Endothelial cell of umbilical vein (primary cell): ENCODE measurements at regions not wholly inside any gene's neighbourhood (a gene's known extent, or its start where the extent isn't known, plus 50 kb on each side); places are given as distances from the start of the nearest gene placed in this dataset.

ENCODE experiments used
- BruUV-seq: library from RNA; stranded (reverse); fragments of 400-500 nt; replicated peaks from 2 replicates; lab custom pipeline; 2021; lab: Mats Ljungman, UMichigan
- CTCF ChIA-PET: fragments of 300-600, 350-600 bp; sonication (Branson Sonifier 250); formaldehyde crosslinking; loops from one replicate; lab custom pipeline; 2021; ENCODE audit warnings: antibody characterized with exemption, inconsistent platforms; lab: Charles Lee
- POLR2A ChIA-PET: fragments of 300-600, 350-600 bp; sonication (Branson Sonifier 250); formaldehyde crosslinking; loops from one replicate; lab custom pipeline; 2021; ENCODE audit warnings: antibody characterized with exemption, inconsistent platforms; lab: Charles Lee
- DNase-seq: peaks from one replicate; pipeline ENCODE4 v3.0.0-alpha.2; 2011; ENCODE audit warnings: low read depth, low spot score
- FAIRE-seq: peaks from 2 replicates; lab custom pipeline; 2011; peaks lifted over from hg19 to GRCh38; lab: Jason Lieb, UNC
- H2AFZ ChIP-seq: 2 replicates; pipeline ENCODE4 v1.6.0; 2012; ENCODE audit warnings: low read depth, low read length, control low read depth, inconsistent platforms
- H3K27ac ChIP-seq: 2 replicates; pipeline ENCODE4 v1.5.1; 2011; ENCODE audit warnings: low read depth, mild to moderate bottlenecking, control low read depth, low read length, moderate library complexity; ENCODE audit not compliant: insufficient read depth
- H3K27me3 ChIP-seq, 2 experiments: 2 replicates each; pipeline versions ENCODE4 v1.6.0 to v1.6.1; 2011; ENCODE audit warnings: low read length in 2 of 2, mixed read lengths in 1 of 2; ENCODE audit not compliant: control insufficient read depth in 2 of 2, insufficient read depth in 2 of 2
- H3K36me3 ChIP-seq, 2 experiments: 2 replicates in 1 of 2; 3 replicates in 1 of 2; pipeline ENCODE4 v1.5.1; 2011; ENCODE audit warnings: low read length in 2 of 2, mild to moderate bottlenecking in 1 of 2, moderate library complexity in 1 of 2; ENCODE audit not compliant: control insufficient read depth in 2 of 2, insufficient read depth in 2 of 2; ENCODE audit errors: extremely low read depth in 1 of 2
- H3K4me1 ChIP-seq: 3 replicates; pipeline ENCODE4 v1.5.1; 2011; ENCODE audit warnings: mild to moderate bottlenecking, low read length; ENCODE audit not compliant: control insufficient read depth, insufficient read depth; ENCODE audit errors: extremely low read depth
- H3K4me2 ChIP-seq: 2 replicates; pipeline ENCODE4 v1.6.1; 2011; ENCODE audit warnings: low read length, control low read depth, mixed read lengths; ENCODE audit not compliant: insufficient read depth
- H3K4me3 ChIP-seq, 3 experiments: fragments of 200-600 bp in 1 of 3; sonication (generic), shearing (Covaris generic) in 1 of 3; replicated peaks in 1 of 3; 2 replicates each; pipeline ENCODE4 v1.5.1; 2011 to 2016; ENCODE audit warnings: control low read depth in 3 of 3, low read length in 3 of 3, mild to moderate bottlenecking in 2 of 3, inconsistent platforms in 1 of 3, low read depth in 1 of 3, moderate library complexity in 1 of 3; ENCODE audit not compliant: insufficient read depth in 1 of 3
- H3K79me2 ChIP-seq: 2 replicates; pipeline ENCODE4 v1.6.0; 2012; ENCODE audit warnings: low read length, inconsistent platforms; ENCODE audit not compliant: control insufficient read depth, insufficient read depth
- H3K9ac ChIP-seq: replicated peaks from 2 replicates; pipeline ENCODE3; 2011; ENCODE audit warnings: low read length, control low read depth; ENCODE audit not compliant: insufficient read depth; ENCODE audit errors: extremely low read depth
- H3K9me1 ChIP-seq: replicated peaks from 3 replicates; pipeline ENCODE4 v1.6.0; 2011; ENCODE audit warnings: mild to moderate bottlenecking, low read length; ENCODE audit not compliant: control insufficient read depth, insufficient read depth; ENCODE audit errors: extremely low read depth
- H3K9me3 ChIP-seq: replicated peaks from 2 replicates; pipeline ENCODE4 v1.5.1; 2012; ENCODE audit warnings: low read length, inconsistent platforms; ENCODE audit not compliant: control insufficient read depth, insufficient read depth
- H4K20me1 ChIP-seq: replicated peaks from 2 replicates; pipeline ENCODE3; 2011; ENCODE audit warnings: mild to moderate bottlenecking, low read length; ENCODE audit not compliant: control insufficient read depth, insufficient read depth; ENCODE audit errors: extremely low read depth
- EZH2 ChIP-seq: IDR thresholded peaks from 2 replicates; pipeline ENCODE4 v1.6.1; 2012; ENCODE audit warnings: borderline replicate concordance, low read depth, mild to moderate bottlenecking, moderate library complexity, low read length, inconsistent platforms; ENCODE audit not compliant: severe bottlenecking
- FOS ChIP-seq: IDR thresholded peaks from 2 replicates; pipeline ENCODE4 v1.6.1; 2011; ENCODE audit warnings: mild to moderate bottlenecking, low read length, moderate library complexity, borderline replicate concordance; ENCODE audit not compliant: insufficient read depth
- GATA2 ChIP-seq: IDR thresholded peaks from 2 replicates; pipeline ENCODE4 v1.7.0; 2011; ENCODE audit warnings: low read depth, mild to moderate bottlenecking, moderate library complexity, mixed read lengths, low read length; ENCODE audit not compliant: insufficient read length, insufficient read depth
- JUN ChIP-seq: IDR thresholded peaks from 2 replicates; pipeline ENCODE4 v1.6.1; 2011; ENCODE audit warnings: borderline replicate concordance, low read depth; ENCODE audit not compliant: insufficient read length, insufficient read depth
- MYC ChIP-seq: IDR thresholded peaks from one replicate; pipeline ENCODE4 v1.6.1; 2011; ENCODE audit warnings: mild to moderate bottlenecking, low read depth, low read length
- POLR2A ChIP-seq: IDR thresholded peaks from 2 replicates; pipeline ENCODE4 v1.6.1; 2012; ENCODE audit warnings: low read depth, mild to moderate bottlenecking, control low read depth, low read length
- POLR2AphosphoS5 ChIP-seq: IDR thresholded peaks from 2 replicates; pipeline ENCODE4 v1.6.1; 2012; ENCODE audit warnings: low read depth, mild to moderate bottlenecking, control low read depth, low read length, moderate library complexity; ENCODE audit not compliant: insufficient read depth
- dilution Hi-C: fragments of 300-500 bp; cut with MboI; formaldehyde crosslinking; loops from one replicate; pipeline ENCODE4 v1.15.0; 2019; ENCODE audit warnings: low sequenced_read_pairs; ENCODE audit not compliant: extremely low pct_ligation_motif_present
- intact Hi-C: fragments of 100-400 bp; cut with micrococcal nuclease; formaldehyde crosslinking; loops from one replicate; pipeline ENCODE4 v1.10.0; 2022
- TF ChIP-seq, protein P1 (sequence below): IDR thresholded peaks from 2 replicates; pipeline ENCODE4 v1.6.1; 2011; ENCODE audit not compliant: insufficient read depth, insufficient read length
- TF ChIP-seq, protein P2 (sequence below), 2 donors: IDR thresholded peaks; 1 replicate in 1 of 2; 2 replicates in 1 of 2; pipeline ENCODE4 v1.5.1; 2011; ENCODE audit warnings: low read length in 2 of 2, mild to moderate bottlenecking in 2 of 2, moderate library complexity in 2 of 2, control low read depth in 1 of 2, inconsistent platforms in 1 of 2, low read depth in 1 of 2; ENCODE audit not compliant: insufficient read depth in 1 of 2; ENCODE audit errors: extremely low read depth in 1 of 2

DNA sequence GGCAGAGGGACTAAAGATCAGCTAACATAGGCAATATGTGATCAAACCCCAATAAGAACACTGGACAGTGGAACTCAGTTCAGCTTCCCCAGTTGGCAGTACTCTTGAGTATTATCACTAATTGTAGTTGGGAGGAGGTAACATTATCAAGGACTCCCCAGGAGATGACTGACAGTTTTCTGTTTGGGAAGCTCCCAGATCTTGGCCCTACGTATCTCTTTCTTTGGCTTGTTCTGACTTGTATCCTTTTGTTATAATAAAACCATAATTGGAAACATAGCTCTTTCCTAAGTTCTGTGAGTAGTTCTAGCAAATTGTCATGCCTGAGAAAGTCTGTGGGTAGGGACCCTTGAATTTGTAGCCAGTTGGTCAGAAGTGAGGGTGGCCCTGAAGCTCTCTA is 316.4 kb downstream of the ZNF621 start:
- Histone ChIP-seq H3K4me1 (no peaks in the 10 kb centered on the region), H3K4me3 (no peak overlapping the region), H3K9ac (no peak overlapping the region), H3K27ac (no peak overlapping the region), H3K9me3 (no peaks in the 10 kb centered on the region), H4K20me1 (no peaks in the 10 kb centered on the region), H3K9me1 (no peaks in the 10 kb centered on the region), H2AFZ (no peak overlapping the region), H3K79me2 (no peaks in the 10 kb centered on the region), H3K4me2 (no peak overlapping the region), H3K36me3 (no peaks in the 10 kb centered on the region), H3K27me3 (no peaks in the 10 kb centered on the region)
- POLR2A ChIA-PET = no interaction called here
- no peak for DNase-seq
- dilution Hi-C loops (no loop called here), intact Hi-C loops (no loop called here)
- FAIRE-seq = no peak
- CTCF ChIA-PET = interaction anchor here (1.0 kb wide), 1 partner anchor 14 kb away, joined by 3 read pairs; no protein-coding TSS in a partner anchor
- BruUV-seq = no TSS peak
- TF ChIP-seq GATA2 (no peak), FOS (no peak), MYC (no peak), POLR2A (no peak), JUN (no peak), EZH2 (no peak), POLR2AphosphoS5 (no peak)
- TF ChIP-seq, protein P1, sequence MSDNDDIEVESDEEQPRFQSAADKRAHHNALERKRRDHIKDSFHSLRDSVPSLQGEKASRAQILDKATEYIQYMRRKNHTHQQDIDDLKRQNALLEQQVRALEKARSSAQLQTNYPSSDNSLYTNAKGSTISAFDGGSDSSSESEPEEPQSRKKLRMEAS = no peak
- TF ChIP-seq, protein P2, sequence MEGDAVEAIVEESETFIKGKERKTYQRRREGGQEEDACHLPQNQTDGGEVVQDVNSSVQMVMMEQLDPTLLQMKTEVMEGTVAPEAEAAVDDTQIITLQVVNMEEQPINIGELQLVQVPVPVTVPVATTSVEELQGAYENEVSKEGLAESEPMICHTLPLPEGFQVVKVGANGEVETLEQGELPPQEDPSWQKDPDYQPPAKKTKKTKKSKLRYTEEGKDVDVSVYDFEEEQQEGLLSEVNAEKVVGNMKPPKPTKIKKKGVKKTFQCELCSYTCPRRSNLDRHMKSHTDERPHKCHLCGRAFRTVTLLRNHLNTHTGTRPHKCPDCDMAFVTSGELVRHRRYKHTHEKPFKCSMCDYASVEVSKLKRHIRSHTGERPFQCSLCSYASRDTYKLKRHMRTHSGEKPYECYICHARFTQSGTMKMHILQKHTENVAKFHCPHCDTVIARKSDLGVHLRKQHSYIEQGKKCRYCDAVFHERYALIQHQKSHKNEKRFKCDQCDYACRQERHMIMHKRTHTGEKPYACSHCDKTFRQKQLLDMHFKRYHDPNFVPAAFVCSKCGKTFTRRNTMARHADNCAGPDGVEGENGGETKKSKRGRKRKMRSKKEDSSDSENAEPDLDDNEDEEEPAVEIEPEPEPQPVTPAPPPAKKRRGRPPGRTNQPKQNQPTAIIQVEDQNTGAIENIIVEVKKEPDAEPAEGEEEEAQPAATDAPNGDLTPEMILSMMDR (IDR thresholded peaks at IDR 0.05; ENCODE audit: extremely low read depth in 1 of 2, insufficient read depth in 1 of 2, low read depth in 1 of 2, low read length in 2 of 2) = no peak
